WTC11 (cell line): ENCODE measurements at regions not wholly inside any gene's neighbourhood (a gene's known extent, or its start where the extent isn't known, plus 50 kb on each side); places are given as distances from the start of the nearest gene placed in this dataset.

Experiments
- ATF3 ChIP-seq: sonication (generic); formaldehyde crosslinking; conservative IDR thresholded peaks from 2 replicates; pipeline ENCODE4 v1.8.1; 2022; ENCODE audit warnings: mild to moderate bottlenecking, missing genetic modification reagents
- FOXK1 ChIP-seq: sonication (generic); formaldehyde crosslinking; IDR thresholded peaks from 2 replicates; pipeline ENCODE4 v1.8.0; 2022; ENCODE audit warnings: mild to moderate bottlenecking, moderate library complexity, missing genetic modification reagents
- ZNF263 ChIP-seq: sonication (generic); formaldehyde crosslinking; IDR thresholded peaks from 2 replicates; pipeline ENCODE4 v1.8.1; 2022; ENCODE audit warnings: low read depth, mild to moderate bottlenecking, moderate library complexity, missing genetic modification reagents

GRCh38 chr3:104856741-104857140, 510.0 kb upstream of the ALCAM start:
- TF ChIP-seq ATF3 (CRISPR knock-in tag), result no peak
- no peak for TF ChIP-seq ZNF263 (CRISPR knock-in tag)
- no peak for TF ChIP-seq FOXK1
